MG63 (cell line): ENCODE measurements at regions not wholly inside any gene's neighbourhood (a gene's known extent, or its start where the extent isn't known, plus 50 kb on each side); places are given as distances from the start of the nearest gene placed in this dataset.
A peak's percentile ranks its signal among the peaks of the same experiment; 100 is the strongest.

ENCODE experiments used
- DNase-seq: peaks from one replicate; pipeline ENCODE4 v3.0.0-alpha.2; 2020
- H3K27me3 ChIP-seq: fragments of 250-450 bp; sonication (Bioruptor Pico); 2 replicates; pipeline ENCODE4 v1.5.1; 2020; ENCODE audit warnings: mild to moderate bottlenecking, moderate library complexity
- H3K36me3 ChIP-seq: fragments of 250-450 bp; sonication (Bioruptor Pico); 2 replicates; pipeline ENCODE4 v1.5.1; 2020; ENCODE audit warnings: mild to moderate bottlenecking, moderate library complexity
- H3K4me3 ChIP-seq: fragments of 250-450 bp; sonication (Bioruptor Pico); 2 replicates; pipeline ENCODE4 v1.5.1; 2020; ENCODE audit warnings: mild to moderate bottlenecking, moderate library complexity
- H3K9me3 ChIP-seq: fragments of 250-450 bp; sonication (Bioruptor Pico); 2 replicates; pipeline ENCODE4 v1.5.1; 2020; ENCODE audit warnings: mild to moderate bottlenecking, moderate library complexity

DNA sequence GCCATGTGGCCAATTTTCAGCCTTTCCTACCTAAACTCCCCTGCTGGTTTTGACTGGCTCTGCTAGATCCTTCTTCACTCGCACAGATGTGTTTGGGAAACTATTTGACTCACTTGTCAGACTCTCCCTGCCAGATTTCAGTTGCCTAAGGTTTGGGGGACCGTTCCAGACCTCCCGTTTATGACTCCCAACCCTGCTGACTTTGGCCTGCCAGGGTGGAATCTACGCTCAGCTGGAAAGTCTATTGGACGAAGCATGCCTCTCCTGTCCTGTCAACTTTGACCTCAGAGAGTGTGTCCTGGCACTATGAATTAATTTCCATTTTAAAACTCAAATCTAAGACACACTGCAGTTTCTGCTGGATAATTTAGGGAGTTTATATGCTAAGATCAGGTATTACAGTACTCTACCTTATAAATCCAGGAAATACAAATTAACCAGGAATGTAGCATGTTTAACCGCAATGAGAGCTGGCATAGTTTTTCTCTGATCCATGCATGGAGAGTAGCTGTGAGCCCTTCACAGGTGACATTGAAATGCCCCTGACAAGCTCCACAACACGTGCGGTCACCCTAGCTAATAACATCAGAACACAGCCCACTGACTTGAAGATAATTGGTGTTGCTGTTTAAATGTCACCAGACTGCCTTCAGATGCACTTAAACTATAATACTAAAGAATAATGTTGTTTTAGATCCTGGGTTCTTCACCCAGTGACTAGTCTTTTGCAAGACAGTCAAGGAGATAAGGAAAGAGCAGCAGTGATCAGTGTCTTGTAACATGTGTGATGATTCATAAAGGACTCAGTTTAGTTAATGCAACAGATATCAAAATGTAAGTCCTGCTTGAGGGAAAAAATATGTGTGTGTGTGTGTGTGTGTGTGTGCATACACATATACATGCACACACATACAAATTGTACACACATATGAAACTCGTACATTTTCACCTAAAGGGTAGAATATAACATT lies 223.0 kb upstream of the MCTP2 start:
- no peaks in the 10 kb centered on the region for H3K9me3 ChIP-seq
- no peaks in the 10 kb centered on the region for H3K36me3 ChIP-seq
- H3K4me3 ChIP-seq = no peak overlapping the region
- no peaks in the 10 kb centered on the region for H3K27me3 ChIP-seq
- no peak for DNase-seq

DNA sequence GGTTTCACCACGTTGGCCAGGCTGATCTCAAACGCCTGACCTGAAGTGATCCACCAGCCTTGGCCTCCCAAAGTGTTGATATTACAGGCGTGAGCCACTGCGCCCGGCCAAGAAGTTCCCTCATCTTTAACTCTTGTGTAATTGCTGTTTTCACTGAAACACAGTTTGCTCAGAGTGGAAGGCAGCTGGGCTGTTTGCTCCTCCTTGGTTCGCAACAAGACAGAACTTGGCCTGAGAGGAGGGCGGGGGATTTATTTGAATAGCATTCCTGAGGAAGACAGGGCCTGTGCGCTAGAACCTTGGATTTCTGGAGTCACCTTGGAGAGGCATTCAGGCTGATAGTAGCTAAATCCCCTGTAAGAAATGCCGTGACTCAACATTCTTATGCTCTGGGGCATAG lies 226.7 kb upstream of the MCTP2 start:
- DNase-seq = no peak
- Histone ChIP-seq H3K36me3 (no peaks in the 10 kb centered on the region), H3K9me3 (no peaks in the 10 kb centered on the region), H3K4me3 (no peak overlapping the region), H3K27me3 (no peaks in the 10 kb centered on the region)

DNA sequence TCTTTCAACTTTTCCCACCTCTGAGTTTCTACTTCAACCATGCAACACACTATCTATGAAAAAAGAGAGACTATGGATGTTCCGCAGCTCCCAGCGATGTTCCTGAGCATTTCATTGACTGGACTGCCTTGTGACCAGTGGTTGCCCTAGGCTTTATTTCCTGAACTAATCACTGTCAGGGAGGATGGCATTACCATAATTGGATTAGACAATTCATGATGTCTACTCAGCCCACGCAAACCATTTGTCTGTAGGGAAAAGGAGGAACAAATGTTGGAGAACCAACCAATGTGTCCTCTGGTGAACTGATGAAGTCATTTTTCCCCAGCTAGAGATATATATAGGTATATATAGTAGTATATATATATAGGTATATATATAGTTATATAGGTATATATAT lies 229.3 kb upstream of the MCTP2 start:
- no peak for DNase-seq

GRCh38 chr15:94001255-94001801 lies 230.0 kb upstream of the MCTP2 start:
- no peak for DNase-seq
- no peaks in the 10 kb centered on the region for H3K9me3 ChIP-seq
- no peaks in the 10 kb centered on the region for H3K36me3 ChIP-seq
- H3K27me3 ChIP-seq = no peaks in the 10 kb centered on the region
- H3K4me3 ChIP-seq = no peak overlapping the region

More for the DNA sequence above, 229.3 kb upstream of the MCTP2 start:
- Histone ChIP-seq H3K4me3 (no peak overlapping the region), H3K9me3 (no peaks in the 10 kb centered on the region), H3K27me3 (no peaks in the 10 kb centered on the region), H3K36me3 (no peaks in the 10 kb centered on the region)

- no peak overlapping the region for H3K4me3 ChIP-seq
- no peaks in the 10 kb centered on the region for H3K36me3 ChIP-seq
- no peaks in the 10 kb centered on the region for H3K27me3 ChIP-seq
- no peak for DNase-seq
- no peaks in the 10 kb centered on the region for H3K9me3 ChIP-seq
These were observed 230.8 kb upstream of the MCTP2 start for GRCh38 chr15:94000606-94001005.

DNA sequence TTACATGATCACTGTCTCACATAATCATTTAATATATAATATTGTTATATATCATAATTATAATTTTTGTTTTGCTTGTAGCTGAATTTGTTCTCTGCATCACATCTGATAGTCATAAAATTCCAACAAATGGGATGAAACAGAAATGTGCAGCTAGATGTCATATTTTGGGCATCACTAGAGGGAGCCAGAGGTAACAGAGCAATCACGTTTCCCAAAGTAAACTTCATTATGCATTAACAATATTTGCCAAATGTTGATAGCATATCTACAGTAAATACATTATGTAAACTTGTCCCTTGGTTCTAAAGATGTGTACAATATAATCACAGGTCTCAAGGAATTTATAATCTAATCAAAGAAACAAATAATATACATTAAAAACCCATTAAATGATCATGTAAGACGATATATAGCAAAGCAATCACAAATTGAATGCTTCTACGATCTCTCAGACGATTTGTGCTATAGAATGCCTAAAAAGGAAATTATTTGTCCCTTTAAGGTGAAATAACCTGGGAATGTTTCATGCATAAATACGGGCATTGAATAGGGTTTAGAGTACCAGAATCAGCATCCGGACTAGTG lies 234.2 kb upstream of the MCTP2 start:
- DNase-seq = no peak
- Histone ChIP-seq H3K9me3 (no peaks in the 10 kb centered on the region), H3K27me3 (no peaks in the 10 kb centered on the region), H3K4me3 (no peak overlapping the region), H3K36me3 (no peaks in the 10 kb centered on the region)

DNA sequence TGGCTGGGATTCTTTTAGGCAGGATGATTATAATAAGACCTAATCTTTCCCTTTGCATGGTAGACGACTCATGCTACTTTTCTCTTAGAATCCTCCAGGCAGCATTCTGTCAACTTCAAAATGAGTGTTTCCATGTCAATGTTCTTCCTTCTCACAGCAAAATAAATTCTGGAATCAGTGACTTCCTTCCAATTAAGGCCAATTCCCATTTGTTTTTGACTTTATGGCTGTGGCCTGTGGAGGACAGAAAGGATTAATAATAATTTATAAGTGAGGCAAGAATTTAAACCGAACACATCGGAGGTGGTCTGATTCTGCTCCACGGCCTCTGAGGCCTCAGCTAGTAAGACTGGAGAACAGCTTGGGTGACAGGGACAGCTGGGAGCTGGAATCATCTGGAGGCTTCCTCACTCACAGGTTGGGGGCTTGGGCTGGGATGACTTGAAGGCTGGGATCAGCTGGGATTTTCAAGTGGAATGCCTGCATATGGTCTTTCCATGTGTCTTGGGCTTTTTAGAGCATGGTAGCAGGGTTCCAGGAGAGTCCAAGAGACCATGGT lies 241.8 kb upstream of the MCTP2 start:
- no peaks in the 10 kb centered on the region for H3K9me3 ChIP-seq
- H3K4me3 ChIP-seq = no peak overlapping the region
- no peaks in the 10 kb centered on the region for H3K27me3 ChIP-seq
- H3K36me3 ChIP-seq = no peaks in the 10 kb centered on the region
- DNase-seq = no peak

DNA sequence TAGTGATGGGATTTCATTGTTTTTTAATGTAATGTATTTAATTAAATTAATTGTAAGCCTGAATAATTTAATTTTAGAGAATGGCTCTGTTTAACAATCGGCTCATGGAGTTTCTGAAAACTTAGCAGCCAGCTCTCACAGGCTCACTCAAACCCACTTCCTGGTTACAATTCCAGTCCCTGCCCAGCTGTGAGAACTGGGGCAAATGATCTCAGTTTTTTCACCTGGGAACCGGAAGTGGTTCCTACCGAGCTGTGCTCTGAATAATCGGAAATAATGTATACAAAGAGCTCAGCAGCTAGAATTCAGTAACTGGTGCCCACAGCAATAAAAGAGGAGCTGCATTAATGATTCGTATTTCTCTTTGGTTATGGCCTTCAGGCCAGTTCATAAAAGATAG lies 244.3 kb upstream of the MCTP2 start:
- H3K4me3 ChIP-seq = no peak overlapping the region
- H3K27me3 ChIP-seq = no peaks in the 10 kb centered on the region
- no peak for DNase-seq
- H3K9me3 ChIP-seq = no peaks in the 10 kb centered on the region
- no peaks in the 10 kb centered on the region for H3K36me3 ChIP-seq

DNA sequence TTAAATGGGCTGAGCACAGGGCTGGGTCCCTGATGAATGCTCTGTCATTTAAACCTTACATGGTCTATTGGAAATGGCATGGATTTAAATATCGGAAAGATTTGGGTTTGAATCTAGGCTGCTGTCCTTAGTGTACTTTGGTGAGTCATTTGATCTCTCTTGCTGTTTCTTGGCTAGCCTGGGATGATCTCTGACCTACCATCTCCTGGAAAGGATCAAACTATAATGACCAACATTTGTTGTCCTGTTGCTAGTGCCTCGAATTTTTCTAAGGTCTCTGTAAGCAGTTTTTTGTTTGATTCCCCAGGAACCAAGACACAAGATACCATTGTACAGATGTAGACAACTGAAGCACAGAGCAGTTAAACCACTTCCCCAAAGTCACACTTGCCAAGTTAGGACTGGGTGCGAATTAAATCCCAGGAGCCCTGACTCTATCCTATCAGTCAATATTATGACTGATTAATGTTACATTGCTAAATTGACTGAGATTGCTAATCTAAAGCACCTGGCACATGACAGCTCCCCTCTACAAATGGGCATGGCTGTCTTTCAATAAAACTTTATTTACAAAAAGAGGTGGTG lies 244.9 kb upstream of the MCTP2 start:
- no peak for DNase-seq
- H3K27me3 ChIP-seq = no peaks in the 10 kb centered on the region

DNA sequence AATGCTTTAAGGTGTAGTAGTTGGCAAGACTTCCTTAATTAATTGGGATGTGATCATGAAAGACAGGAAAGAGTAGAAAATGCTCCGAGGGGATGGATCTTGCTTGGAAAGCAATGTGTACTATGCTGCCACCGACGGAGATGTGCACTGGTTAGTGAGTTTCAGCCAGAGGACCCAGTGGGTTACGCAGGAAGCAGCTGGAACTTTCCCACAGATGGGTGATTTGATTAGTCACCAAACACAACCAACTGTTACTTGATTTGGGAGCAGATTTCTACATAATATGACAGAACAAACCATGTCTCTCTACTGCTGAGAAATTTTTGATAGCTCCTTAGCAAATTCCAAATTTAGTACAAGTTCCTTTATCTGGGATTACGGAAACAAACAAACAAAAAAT lies 245.4 kb upstream of the MCTP2 start:
- Histone ChIP-seq H3K36me3 (no peaks in the 10 kb centered on the region), H3K4me3 (no peak overlapping the region), H3K27me3 (no peaks in the 10 kb centered on the region), H3K9me3 (no peaks in the 10 kb centered on the region)
- no peak for DNase-seq

More for the DNA sequence above, 244.9 kb upstream of the MCTP2 start:
- Histone ChIP-seq H3K4me3 (no peak overlapping the region), H3K36me3 (no peaks in the 10 kb centered on the region), H3K9me3 (no peaks in the 10 kb centered on the region)

- DNase-seq = no peak
- Histone ChIP-seq H3K36me3 (no peaks in the 10 kb centered on the region), H3K27me3 (no peaks in the 10 kb centered on the region), H3K4me3 (no peak overlapping the region), H3K9me3 (no peaks in the 10 kb centered on the region)
These were observed 246.2 kb upstream of the MCTP2 start for GRCh38 chr15:93985176-93985575.

DNA sequence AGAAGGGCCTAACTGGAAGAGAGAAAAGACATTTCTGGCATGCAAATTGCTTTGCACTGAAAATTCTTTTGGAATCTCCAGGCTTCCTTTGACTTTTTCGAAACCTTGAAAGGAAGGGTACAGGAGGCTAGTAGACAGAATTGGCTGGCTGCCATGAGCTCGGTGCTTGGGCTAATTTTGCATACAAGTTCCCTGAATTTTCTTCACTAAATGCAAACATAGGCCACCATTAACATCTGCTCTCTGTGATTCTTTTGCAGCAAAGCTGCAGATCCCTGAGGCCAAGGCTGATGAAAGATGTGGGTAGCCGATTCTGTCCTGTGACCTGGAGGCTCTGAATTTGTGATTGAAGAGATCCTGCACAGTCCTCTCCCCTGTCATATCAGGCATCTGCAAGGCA lies 247.8 kb upstream of the MCTP2 start:
- no peak for DNase-seq
- H3K36me3 ChIP-seq = no peaks in the 10 kb centered on the region
- H3K27me3 ChIP-seq = no peaks in the 10 kb centered on the region
- H3K9me3 ChIP-seq = no peaks in the 10 kb centered on the region
- H3K4me3 ChIP-seq = no peak overlapping the region

DNA sequence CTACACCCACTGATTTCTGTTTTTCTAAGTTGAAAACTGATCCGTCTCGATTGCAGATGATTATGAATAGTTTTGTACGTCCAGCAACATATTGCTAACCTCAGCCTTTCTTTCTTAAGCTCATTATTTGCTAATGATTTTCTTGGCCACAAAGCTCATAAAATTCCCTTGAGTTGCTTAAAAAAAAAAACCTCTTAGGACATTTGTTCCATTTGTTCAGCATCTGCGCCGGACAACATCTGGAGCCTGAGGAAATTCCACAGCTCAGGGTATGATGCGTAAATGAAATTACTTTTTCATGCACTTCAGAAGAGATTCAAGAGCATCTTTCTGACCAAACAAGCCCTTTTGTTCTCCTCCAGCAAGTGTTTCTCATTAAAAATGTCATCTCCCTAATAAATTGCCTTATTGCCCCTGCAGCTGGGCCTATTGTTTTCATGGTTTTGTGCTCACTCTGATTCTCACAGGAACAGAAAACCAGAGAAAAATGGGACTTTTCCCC lies 249.1 kb upstream of the MCTP2 start:
- Histone ChIP-seq H3K4me3 (no peak overlapping the region), H3K36me3 (no peaks in the 10 kb centered on the region), H3K9me3 (no peaks in the 10 kb centered on the region), H3K27me3 (no peaks in the 10 kb centered on the region)
- no peak for DNase-seq

- DNase-seq = no peak
- Histone ChIP-seq H3K36me3 (no peaks in the 10 kb centered on the region), H3K9me3 (no peaks in the 10 kb centered on the region), H3K27me3 (no peaks in the 10 kb centered on the region), H3K4me3 (no peak overlapping the region)
These were observed 249.7 kb upstream of the MCTP2 start for GRCh38 chr15:93981706-93982105.

DNA sequence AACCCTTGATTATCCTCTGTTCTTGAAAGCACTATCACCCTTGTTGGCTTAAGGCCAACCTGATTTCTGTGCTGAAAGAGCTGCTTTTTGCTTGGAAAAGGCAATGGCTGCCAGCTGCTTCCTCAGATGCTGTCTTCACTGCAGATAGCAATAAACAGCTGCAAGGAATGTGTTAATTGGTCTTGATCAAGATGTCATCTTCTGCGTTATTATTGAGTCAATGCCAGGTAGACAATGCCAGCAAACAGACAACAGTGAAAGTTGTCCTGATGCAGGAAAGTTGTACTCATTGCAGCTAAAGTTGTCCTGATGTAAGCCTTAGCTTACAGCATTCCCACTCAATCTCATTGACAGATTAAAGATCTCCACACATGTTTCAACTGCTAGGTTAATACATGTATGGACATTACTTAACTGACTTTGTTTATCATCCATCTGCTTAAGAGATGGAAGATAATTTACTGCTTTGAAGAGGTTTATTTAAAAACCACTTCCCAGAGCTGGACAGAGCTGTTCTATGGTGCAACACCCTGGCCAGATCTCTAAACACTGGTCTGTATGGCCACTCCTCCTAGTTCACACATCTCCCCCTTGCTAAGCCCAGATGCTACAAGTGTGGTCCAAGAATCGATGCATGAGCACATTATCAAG lies 251.0 kb upstream of the MCTP2 start:
- Histone ChIP-seq H3K36me3 (no peaks in the 10 kb centered on the region), H3K9me3 (no peaks in the 10 kb centered on the region), H3K4me3 (no peak overlapping the region), H3K27me3 (no peaks in the 10 kb centered on the region)
- DNase-seq = no peak

DNA sequence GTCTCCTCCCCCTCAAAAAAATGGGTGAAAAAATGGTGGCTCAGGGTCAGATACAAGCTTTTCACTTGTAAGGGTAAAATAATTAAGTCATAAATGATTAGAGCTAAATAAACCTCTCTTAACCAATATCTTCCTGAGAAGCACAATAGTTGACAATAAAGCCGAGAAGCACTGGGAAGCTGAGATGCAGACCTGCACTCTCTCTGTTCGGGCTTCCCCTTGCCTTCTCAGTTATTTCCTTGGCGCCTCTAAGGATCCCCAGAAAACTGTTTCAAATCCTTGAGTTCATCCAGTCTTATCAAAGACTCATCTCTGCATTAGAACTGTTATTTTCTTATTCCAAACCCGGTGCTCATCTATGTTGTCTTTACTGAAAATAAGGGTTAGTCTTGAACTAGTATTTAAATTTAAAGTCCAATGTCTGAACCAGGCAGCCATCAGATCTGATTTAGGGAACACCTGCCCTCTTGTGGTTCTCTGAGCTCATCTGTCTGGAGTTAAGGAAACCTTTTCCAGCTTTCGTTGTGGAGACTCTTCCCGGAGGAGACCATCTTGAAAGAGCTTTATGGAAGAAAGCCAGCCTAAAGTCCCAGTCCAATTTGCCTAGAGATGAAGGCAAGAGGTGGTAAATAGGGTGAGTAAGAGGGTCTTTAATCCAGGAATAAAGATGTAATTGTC lies 256.4 kb upstream of the MCTP2 start:
- no peaks in the 10 kb centered on the region for H3K36me3 ChIP-seq
- H3K9me3 ChIP-seq = no peaks in the 10 kb centered on the region
- no peaks in the 10 kb centered on the region for H3K27me3 ChIP-seq
- no peak overlapping the region for H3K4me3 ChIP-seq
- peak; percentile 2 for DNase-seq
